Endometrial microvascular endothelial cells (primary cell): ENCODE measurements at regions not wholly inside any gene's neighbourhood (a gene's known extent, or its start where the extent isn't known, plus 50 kb on each side); places are given as distances from the start of the nearest gene placed in this dataset.
"Not testable (repeated sequence)": the region's sequence is repeated elsewhere in the genome, so short reads cannot be mapped to it uniquely, and the experiment has no call there.

ENCODE experiments used
- in situ Hi-C: cut with HindIII; loops from 2 replicates; pipeline ENCODE4 v1.10.0; 2017; ENCODE audit warnings: low sequenced_read_pairs, low pct_unique_long_range_greater_than_20kb; ENCODE audit errors: inconsistent ontology term

DNA sequence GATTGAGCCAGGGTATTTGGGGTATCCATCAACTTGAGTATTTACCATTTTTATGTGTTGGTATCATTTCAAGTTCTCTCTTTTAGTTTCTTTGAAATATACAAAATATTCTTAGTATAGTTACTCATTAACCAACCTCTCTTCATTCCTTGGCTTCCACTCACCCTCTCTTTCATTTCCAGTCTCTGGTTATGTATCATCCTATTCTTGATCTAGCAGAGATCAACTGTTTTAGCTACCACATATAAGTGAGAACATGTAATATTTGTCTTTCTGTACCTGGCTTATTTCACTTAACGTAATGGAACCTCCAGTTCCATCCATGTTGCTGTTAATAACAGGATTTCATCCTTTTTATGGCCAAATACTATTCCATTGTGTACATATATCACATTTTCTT is 86.9 kb downstream of the DACT1 start:
- in situ Hi-C loops = no loop called here

DNA sequence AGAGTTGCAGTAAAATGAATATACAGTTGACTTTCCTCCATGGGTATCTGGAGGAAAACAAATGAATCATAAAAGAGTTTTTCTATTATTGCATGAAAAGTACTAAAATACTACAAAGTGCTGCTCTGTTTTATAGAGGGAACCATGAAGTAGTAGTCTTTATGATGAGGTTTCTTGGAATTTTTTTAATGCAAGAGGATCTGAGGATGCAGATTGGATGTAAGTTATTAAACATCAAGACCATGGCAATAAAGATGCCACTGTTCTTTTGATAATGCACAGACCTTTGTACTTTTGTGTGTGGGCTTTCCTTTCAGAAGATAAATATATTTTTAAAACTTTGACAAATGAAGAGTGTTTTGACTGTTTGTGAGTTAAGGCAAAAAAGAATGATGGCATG is 87.5 kb downstream of the DACT1 start:
- in situ Hi-C loops = no loop called here

DNA sequence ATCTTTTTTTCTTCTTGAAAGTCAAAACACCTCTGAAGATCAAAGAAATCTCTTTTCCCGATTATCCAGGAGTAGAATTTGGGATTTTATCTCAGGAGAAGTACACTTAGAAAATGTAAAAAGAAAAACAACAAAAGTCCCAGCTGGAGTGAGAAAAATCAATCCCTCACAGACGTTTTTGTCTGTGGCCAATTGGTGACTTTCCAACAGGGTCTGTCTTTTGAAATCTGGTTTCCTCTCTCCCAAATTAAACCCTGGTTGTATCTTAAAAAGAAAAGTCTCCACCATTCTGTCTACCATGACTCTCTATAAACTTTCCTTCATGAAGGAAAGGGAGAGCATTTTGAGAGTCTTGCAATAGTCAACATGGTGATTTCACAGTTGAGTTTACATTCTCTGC is 88.1 kb downstream of the DACT1 start:
- in situ Hi-C loops = no loop called here

DNA sequence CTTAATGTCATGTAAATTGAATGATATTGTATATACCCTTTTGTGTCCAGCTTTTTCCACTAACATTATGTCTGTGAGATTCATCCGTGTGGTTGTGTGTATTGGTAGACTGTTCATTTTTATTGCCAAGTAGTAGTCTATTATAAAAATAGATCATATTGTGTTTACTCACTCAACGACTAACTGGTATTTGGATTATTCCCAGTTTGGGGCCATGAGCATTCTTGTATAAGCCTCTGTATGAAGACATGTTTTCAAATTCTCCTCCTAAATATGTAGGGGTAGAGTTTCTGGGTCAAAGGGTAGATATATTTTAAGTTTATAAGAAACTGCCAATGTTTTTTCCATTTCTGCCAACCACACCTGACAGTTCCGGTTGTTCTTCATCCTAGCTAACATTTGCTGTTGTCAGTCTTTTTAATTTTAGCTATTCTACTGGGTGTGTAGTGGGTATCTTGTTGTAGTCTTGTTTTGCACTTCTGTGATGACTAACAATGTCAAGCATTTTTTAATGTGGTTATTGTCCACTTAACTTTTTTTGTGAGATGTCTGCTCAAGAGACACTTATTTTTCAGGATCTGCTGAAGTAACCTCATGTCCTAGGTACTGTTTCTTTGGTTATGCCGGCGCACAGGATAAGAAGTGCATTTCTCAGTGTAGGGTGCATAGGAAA is 93.2 kb downstream of the DACT1 start:
- in situ Hi-C loops = no loop called here

DNA sequence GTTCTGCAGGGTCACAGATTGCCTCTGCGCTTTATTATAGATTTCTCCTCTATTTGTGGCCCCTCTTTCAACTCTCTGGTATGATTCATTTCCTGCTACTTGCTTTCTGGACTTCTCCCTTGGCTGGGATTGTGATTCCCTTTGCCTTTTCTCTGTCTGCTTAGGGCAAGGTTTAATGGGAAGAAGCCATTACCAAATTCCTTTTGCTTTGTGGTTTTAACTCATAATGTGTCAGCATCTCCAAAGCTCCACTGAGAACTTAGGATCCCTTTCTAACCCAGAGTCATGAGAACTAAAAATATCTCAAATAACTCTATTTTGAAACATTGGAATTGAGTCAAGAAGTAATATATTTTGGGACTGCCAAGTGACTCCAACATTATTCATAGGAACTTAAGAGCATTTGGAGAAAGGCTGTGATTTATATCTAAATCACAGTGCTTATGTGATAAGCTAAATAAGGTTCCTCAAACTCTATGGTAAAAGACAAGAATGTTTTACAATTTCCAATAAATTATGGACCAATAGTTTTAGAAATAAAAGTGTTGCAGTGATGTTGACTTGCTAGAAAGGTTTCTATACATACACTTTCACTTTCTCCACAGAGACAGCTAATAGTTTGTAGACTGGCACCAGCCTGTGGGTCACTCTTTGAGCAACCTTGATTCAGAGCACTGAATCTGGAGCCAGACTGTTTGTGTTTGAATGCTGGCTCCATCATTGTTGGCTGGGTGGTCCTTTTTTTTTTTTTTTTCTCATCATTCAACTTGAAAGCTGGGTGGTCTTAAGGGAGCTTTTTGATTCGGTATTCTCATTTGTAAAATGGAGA is 93.9 kb downstream of the DACT1 start:
- in situ Hi-C loops = no loop called here

DNA sequence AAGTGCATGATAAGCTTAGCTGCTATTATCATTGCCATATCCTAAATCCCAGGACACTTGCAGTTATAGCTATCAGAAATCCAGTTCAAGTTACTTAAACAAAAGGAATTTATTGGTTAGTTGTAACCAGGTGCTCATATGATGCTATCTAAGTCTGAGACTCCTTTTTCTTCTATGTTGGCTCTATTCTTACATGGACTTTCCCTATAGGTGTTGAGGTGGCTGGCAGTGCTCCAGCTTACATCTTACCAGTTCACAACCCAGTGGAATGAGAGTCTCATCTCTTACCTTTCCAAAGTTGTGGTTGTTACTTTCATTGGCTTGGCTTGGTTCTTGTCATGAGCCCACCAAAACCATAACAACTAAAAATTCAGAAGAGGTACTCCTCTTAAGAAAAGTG is 94.6 kb downstream of the DACT1 start:
- in situ Hi-C loops = no loop called here

DNA sequence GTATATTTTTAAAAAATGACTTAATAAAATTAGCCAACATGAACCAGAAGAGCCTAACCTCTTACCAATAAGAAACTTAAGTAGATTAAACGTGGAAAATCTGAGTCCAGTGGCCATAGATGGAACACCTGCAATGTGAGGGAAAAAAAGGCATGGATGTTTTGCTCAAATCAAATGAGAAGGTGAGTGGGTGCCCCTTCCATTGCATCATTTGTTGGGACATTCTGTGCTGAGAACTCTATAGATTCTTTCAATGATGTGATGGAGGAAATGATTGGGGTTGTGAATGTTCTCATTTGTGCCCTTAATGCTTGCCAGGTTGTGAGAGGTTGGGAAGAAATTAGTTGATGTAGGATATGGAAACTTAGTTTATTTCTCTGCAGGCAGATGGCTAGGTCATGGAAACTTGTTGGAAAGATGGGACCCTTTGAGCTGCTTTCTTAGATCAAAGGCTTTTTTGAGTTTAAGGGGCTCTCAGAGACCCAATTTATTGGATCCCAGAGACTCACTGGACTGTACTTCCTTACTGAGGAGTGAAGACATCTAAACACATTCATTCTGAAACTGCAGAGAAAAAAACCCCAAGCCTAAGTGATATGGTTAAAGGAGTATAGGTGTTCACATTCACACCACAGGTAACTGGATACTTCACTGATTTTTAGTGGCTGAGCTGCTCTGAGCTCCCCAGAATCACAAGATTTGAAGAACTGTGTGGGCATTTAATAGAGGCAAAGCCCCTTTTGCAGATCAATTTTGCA is 95.9 kb downstream of the DACT1 start:
- in situ Hi-C loops = no loop called here

DNA sequence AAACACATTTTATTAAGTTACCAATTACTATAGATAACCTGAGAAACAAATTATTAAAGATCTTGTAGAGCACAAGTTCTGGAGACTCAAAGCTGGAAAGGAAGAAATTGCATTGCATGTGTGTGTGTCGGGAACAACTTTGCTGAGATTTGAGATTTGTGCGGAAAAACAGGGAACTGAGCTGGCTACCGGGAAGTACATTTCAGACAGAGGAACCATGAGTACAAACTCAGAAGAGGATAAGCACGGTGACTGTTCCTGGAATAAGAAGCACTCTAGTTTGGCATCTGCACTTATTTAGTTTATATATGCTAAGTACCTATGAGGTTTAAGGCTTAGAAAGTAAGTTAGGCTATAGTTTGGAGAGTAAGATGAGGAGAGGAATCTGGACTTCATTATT is 97.8 kb downstream of the DACT1 start:
- in situ Hi-C loops = no loop called here

DNA sequence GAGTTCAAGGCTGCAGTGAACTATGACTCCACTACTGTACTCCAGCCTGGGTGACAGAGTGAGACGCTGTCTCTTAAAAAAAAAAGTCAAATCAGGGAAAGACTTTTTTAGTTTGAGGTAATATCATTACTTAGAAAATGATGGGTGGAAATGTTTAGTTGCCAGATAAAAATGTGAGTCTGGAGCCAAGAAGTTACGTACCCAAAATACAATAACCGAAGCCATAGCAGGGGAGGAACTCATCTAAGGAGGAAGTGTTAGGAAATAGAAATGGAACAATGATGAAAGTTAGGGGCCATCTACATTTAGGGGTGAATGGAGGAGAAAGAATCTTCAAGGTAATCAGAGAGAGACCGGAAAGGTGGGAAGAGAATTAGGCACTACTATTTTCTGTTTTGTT is 98.8 kb downstream of the DACT1 start:
- in situ Hi-C loops = no loop called here

DNA sequence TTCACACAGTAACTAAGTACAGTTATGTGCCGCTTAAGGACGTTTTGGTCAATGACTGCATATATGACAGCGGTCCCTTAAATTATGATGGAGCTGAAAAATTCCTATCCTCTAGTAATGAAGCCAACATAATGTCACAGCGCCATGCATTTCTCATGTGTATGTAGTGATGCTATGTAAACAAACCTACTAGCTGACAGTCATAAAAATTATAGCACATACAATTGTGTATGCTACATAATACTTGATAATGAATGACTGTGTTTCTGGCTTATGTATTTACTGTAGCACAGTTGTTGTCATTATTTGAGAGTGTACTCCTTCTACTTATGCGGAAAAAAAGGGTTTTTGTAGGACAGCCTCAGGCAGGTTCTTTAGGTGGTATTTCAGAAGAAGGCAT is 99.7 kb downstream of the DACT1 start:
- in situ Hi-C loops = no loop called here

DNA sequence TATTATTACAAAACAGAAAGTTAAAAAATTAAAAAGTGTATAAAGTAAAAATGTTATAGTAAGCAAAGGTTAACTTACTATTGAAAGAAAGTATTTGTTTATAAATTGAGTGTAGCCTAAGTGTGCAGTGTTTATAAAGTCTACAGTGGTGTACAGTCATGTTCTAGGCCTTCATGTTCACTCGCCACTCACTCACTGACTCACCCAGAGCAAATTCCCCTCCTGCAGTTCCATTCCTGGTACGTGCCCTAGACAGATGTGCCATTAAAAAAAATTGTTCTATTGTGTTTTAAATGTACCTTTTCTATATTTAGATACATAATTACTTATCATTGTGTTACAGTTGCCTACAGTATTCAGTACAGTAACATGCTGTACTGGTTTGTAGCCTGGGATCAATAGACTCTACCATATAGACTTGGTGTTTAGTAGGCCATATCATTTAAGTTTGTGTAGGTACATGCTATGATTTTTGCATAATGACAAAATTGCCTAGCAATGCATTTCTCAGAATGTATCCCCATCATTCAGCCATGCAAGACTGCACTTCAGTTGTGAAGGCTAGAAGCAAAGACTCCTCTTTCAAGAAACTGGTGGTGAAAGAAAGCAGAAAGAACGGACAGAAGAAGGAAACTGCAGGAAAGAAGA is 100.6 kb downstream of the DACT1 start:
- in situ Hi-C loops = no loop called here

DNA sequence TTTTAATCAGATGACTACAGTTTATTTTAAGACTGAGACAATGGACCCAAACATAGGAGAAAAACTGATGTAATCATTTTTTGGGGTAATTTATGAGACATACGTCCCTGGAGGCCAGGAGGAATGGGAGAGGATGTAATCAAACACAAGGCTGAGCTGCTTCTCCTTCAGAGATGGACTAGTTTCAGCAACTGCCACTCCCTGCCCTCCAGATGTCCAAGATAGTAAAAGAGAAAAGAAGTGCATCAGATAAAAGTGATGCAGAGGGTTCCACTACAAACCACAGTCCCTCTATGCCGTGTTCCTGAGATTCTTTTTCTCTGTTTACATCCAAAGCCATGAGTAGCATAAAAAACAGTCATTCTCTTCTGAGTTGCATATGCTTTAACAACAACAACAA is 101.1 kb downstream of the DACT1 start:
- in situ Hi-C loops = no loop called here

DNA sequence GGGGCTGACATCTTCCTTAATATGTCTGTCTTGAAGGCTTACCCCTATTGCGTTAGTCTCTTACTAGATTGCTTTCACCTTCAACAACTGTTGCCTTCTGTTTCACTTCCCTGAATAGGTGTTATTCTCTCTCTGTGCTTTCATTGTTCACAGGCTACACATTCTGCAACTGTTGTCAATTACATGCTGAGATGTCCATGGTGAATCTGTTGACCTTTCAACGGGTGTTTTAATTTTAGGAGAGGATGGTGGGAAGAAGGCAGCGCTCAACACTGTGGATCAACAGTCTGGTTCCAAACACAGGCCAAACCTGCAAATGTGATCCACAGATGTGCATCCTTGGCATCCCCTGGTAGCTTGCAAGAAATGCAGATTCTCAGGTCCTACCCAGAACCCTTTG is 101.9 kb downstream of the DACT1 start:
- in situ Hi-C loops = no loop called here

DNA sequence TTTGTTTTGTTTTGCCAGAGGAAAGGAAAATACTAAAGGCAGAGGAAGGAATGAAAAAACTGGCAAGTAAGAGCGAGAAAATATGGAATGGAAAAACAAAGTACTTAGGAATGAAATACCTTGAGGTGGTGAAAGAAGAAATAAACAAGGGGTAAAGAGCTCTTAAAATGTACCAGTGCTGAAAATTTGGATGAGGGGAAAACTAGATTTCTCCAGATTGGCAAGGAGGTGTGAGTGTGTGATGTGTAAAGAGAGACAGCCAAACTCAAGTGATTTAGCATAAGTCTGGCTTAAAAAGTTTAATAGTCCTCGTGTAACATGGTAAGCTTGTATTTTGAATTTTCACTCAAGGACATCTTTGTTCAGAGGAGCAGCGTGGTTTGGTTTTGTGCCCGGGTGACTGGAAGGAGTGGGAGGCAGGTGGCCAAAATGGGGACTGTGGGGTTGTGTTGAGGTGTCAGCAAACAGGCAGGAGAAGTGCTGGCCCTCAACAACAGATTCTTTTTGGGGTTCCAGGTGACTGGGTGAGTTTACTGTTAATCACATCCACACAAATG is 102.7 kb downstream of the DACT1 start:
- in situ Hi-C loops = no loop called here

DNA sequence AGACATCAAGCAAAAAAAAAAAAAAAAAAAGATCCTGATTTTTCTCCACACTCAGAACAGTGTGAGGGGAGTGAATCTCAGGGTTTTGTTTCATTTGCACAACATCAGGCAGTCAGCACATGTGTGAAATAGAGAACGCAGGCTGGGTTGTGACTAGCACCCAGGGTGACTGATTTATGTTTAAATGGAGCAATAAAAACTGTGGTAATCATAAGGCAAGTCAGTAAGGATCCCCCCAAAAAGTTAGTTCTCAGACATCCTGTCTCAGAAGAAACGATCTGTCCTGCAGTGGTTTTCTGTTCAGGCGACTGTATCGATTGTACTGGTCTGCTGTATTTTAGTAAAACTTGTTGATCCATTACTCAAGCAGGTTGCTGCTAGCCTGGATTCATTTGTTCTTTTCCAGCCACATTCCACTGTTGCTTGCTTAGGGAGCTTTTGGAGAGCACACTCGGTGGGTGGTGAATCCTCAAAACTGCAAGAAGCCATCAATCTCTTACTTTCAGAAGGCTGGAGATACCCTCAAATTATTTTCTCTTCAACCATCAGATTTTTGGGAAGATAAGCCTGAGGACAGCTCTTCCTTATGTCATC is 107.1 kb downstream of the DACT1 start:
- in situ Hi-C loops = no loop called here

DNA sequence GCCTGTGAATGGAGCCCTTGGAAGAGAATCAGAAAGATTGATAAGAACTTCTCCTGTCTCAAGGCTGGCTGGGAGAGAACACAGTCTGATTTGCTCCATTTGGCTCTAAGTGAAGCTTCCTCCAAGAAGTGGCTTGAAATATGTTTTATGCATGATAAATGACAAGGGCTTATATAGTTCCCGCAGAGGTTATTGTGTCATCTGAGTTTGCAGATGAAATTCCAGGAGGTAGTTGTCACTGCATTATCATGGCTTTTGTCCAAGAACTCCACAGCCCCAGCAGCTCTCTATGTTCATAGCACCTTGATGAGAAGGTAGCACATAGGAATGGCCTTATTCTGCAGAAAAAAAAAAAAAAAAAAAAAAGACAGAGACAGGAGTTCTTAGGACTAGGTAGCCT is 108.5 kb downstream of the DACT1 start:
- in situ Hi-C loops = no loop called here

DNA sequence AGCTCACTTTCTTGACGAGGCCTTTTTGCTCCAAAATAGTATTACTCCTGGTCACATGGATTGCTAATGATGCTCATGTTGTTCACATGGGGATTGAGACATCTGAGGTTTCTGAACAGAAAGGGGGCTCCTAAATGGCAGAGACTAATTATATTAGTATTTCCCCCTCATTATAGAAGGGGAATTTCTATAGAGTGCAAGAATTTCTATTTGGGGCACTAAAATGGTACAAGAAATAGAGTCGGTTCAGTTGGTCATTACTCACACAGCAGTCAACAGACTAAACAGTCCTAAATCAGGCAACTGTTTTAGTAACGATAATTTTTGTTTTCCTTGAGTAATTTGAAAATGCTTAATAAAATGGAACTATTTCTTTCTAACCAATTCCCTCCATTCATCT is 108.9 kb downstream of the DACT1 start:
- in situ Hi-C loops = no loop called here

DNA sequence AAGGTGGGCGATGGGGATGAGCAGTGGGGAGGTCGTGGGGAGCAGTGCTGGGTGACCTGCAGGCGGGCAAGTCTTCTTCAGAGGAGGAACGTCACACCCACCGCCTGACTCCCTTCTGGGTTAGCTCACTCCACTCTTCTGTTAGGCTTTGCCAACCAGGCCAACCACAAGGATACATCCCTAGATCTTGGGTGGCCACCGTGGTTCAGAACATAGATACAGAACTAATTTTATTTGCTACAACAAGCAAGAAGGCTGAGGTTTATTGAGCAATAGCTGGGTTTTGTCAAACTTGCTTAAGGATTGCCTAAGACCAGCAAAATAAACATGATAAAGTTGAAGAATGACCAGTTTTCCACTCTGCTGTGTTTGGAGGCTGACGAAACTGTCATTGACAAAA is 109.4 kb downstream of the DACT1 start:
- in situ Hi-C loops = no loop called here

DNA sequence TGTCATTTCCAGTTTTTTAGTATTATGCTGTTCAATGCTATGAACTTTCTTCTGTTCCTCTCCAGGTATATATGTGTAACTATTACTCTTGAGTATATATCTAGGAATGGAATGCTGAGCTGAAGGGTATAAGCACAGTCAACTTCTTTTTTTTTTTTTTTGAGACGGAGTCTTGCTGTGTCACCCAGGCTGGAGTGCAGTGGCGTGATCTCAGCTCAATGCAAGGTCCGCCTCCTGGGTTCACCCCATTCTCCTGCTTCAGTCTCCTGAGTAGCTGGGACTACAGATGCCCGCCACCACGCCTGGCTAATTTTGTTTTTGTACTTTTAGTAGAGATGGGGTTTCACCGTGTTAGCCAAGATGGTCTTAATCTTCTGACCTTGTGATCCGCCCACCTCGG is 110.5 kb downstream of the DACT1 start:
- in situ Hi-C loops = not testable (repeated sequence)
